CD4-positive, alpha-beta T cell treated with Interleukin-21 for 1 hour (primary cell): ENCODE measurements at regions not wholly inside any gene's neighbourhood (a gene's known extent, or its start where the extent isn't known, plus 50 kb on each side); places are given as distances from the start of the nearest gene placed in this dataset.

ENCODE experiments used
- DNase-seq: peaks from one replicate; pipeline ENCODE4 v3.0.0-alpha.2; 2020

DNA sequence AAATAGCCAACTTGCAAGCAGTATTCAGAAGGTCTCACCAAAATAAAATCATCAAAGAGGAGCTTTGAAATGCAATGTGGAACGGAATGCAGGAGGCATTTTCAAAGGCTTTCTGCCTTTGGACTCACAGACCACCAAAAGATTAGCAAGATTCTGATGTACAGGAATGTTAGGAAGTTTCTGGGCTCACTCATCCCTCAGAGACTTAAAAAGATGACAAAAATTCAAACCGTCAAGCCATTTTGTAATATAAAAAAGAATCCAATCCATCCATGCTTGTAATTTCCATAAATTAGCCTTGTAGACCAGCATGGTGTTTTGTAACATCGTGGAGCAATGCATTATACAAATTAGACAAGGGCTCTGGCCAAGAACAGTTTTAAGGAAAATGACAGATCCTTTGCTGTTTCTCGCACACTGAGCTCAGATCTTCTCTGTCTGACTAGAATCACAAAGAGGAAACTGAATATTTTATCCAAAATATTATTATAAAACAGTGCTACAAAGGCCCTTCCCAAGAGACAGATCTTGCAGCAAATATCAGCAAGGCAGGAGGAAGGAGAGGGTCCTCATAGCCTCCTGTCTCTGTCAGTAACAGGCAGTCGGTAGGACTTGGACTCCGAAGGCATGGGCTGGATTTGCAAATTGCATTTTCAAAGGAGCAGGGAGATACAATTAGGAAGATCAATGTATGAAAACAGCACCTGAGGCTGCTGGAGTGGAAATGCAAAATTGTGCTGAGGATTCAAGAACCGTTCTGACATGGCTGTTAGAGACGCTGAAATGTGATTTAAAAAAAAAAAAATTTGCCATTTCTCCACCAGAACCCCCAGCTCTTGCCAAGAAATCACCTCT is 57.4 kb upstream of the NRP1 start:
- DNase-seq: no peak

- DNase-seq: no peak
Measured at GRCh38 chr10:33390046-33390445, 55.6 kb upstream of the NRP1 start.

GRCh38 chr10:33388785-33389184 is 54.3 kb upstream of the NRP1 start:
- no peak for DNase-seq

GRCh38 chr10:33388382-33388781 is 53.9 kb upstream of the NRP1 start:
- no peak for DNase-seq

- no peak for DNase-seq
Measured at GRCh38 chr10:33387720-33388119, 53.3 kb upstream of the NRP1 start.

DNA sequence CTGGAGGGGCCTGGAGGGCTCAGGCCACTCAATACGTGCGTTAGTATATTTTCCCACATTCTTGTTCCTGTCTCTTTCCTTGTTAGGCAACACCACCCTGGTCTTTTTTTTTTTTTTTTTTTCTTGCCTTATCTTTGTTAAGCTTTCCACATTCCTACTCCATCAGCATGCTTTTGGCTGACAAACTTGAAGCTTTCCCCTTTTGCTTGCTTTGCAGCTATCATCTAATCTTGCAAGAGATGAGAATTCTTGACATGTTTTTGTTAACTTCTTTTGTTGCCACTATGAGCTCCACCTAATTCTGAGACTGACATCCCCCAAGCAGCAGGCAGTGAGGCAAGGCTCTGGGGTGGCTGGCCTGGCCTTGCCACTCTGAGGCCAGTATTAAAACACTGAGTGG is 52.5 kb upstream of the NRP1 start:
- no peak for DNase-seq

DNA sequence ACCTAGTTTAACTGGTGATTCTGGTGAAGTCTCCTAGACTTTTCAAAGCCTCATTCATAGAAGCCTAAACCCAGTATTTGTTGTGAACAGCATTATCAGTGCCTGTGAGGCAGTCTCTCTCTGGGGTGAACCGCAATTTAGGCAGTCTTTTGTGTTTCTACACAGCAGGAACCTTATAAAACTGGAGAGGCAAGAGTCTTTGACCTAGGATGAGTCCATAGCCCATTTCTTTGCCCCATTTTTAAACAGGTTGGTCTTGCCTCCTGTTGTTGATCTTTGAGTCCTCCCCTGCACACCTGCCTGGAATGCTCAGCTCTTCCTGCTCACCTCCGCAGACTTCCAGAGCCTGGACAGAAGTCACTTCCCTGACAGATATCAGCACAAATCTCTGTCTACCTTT is 51.2 kb upstream of the NRP1 start:
- DNase-seq: no peak

GRCh38 chr10:33385015-33385414 is 50.5 kb upstream of the NRP1 start:
- no peak for DNase-seq
